Stomach (tissue), 4 donors: ENCODE measurements at regions not wholly inside any gene's neighbourhood (a gene's known extent, or its start where the extent isn't known, plus 50 kb on each side); places are given as distances from the start of the nearest gene placed in this dataset.

ENCODE experiments used
- EP300 ChIP-seq: sonication (generic); formaldehyde crosslinking; IDR thresholded peaks from one replicate; pipeline ENCODE4 v1.6.1; 2017; ENCODE audit warnings: antibody characterized with exemption
- POLR2A ChIP-seq, 4 donors: fragments of 450-650 bp; IDR thresholded peaks; one replicate each; pipeline ENCODE4 v1.6.1; 2016; ENCODE audit warnings: antibody characterized with exemption in 4 of 4, control low read depth in 2 of 4, mild to moderate bottlenecking in 1 of 4, moderate library complexity in 1 of 4
- POLR2AphosphoS5 ChIP-seq, 3 donors: sonication (generic); formaldehyde crosslinking; IDR thresholded peaks; one replicate each; pipeline ENCODE4 v1.6.1; 2016; ENCODE audit warnings: antibody characterized with exemption in 3 of 3
- TF ChIP-seq, protein P1 (sequence below), 7 experiments: fragments of 450-650 bp in 4 of 7; fragments of 200-600 bp in 3 of 7; sonication (generic) in 3 of 7; IDR thresholded peaks; one replicate each; pipeline ENCODE4 v1.5.1; 2016 to 2019; ENCODE audit warnings: antibody characterized with exemption in 7 of 7, control low read depth in 2 of 7, mild to moderate bottlenecking in 1 of 7

DNA sequence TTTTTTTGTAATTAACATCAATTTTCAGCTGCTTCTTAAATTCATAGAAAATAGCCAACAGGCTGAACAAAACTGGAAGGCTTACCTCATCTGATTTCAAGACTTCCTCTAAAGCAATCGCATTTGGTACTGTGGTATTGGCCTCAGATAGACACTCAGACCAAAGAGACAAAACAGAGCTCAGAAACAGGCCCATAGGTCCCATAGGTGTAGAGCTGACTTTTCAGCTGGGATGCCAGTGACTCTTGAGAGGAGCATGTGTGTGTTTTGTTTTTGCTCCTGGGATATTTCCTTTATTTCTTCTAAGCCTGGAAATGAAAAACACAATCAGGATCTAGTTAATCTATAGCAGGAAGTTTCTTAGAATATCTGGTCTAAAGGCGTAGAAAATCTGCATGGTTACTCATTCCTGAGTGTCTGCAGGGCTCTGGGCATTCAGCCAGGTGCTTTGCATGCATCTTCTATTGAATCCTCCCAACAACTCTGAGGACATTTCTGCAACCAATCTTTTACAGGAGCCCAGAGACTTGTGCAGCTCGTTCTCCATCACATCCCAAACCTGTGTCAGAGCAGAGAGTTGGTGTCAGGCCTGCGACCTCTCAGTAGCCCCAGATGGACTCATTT, 190.8 kb downstream of the RTP5 start:
- TF ChIP-seq, protein P1, sequence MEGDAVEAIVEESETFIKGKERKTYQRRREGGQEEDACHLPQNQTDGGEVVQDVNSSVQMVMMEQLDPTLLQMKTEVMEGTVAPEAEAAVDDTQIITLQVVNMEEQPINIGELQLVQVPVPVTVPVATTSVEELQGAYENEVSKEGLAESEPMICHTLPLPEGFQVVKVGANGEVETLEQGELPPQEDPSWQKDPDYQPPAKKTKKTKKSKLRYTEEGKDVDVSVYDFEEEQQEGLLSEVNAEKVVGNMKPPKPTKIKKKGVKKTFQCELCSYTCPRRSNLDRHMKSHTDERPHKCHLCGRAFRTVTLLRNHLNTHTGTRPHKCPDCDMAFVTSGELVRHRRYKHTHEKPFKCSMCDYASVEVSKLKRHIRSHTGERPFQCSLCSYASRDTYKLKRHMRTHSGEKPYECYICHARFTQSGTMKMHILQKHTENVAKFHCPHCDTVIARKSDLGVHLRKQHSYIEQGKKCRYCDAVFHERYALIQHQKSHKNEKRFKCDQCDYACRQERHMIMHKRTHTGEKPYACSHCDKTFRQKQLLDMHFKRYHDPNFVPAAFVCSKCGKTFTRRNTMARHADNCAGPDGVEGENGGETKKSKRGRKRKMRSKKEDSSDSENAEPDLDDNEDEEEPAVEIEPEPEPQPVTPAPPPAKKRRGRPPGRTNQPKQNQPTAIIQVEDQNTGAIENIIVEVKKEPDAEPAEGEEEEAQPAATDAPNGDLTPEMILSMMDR (IDR thresholded peaks at IDR 0.05): no peak
- TF ChIP-seq POLR2A (IDR thresholded peaks at IDR 0.05): no peak
- TF ChIP-seq EP300: no peak
- no peak for TF ChIP-seq POLR2AphosphoS5 (IDR thresholded peaks at IDR 0.05)
